Fibroblast of the aortic adventitia (primary cell): ENCODE measurements at regions not wholly inside any gene's neighbourhood (a gene's known extent, or its start where the extent isn't known, plus 50 kb on each side); places are given as distances from the start of the nearest gene placed in this dataset.
A peak's percentile ranks its signal among the peaks of the same experiment; 100 is the strongest.

Experiments used
- DNase-seq: peaks from one replicate; pipeline ENCODE4 v3.0.0-alpha.2; 2010; ENCODE audit warnings: low read depth
- H3K4me3 ChIP-seq: 2 replicates; pipeline ENCODE4 v1.5.1; 2011; ENCODE audit warnings: low read depth, mild to moderate bottlenecking, control low read depth, low read length, moderate library complexity
- TF ChIP-seq, protein P1 (sequence below): IDR thresholded peaks from 2 replicates; pipeline ENCODE4 v1.5.1; 2011; ENCODE audit warnings: mild to moderate bottlenecking, low read length, control low read depth, inconsistent platforms; ENCODE audit not compliant: insufficient read depth

DNA sequence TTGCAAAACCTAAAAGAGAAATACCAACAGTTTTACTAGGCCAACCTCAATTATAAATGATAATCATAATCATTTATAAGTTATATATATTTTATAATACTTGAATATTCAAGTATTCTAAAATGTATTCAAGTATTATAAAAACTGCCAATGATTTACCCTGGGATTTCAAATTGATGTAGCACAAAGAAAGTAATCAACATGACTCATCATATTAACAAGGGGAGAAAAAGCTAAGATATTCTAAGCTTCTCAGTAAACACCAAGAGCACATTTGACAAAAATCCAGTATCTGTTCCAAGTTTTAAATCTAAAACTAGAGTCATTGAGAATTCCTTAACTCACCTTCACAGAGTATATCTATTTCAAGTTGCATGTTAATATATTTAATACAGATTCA, 56.1 kb downstream of the CAPZA3 start:
- no peak overlapping the region for H3K4me3 ChIP-seq
- DNase-seq, result no peak
- TF ChIP-seq, protein P1, sequence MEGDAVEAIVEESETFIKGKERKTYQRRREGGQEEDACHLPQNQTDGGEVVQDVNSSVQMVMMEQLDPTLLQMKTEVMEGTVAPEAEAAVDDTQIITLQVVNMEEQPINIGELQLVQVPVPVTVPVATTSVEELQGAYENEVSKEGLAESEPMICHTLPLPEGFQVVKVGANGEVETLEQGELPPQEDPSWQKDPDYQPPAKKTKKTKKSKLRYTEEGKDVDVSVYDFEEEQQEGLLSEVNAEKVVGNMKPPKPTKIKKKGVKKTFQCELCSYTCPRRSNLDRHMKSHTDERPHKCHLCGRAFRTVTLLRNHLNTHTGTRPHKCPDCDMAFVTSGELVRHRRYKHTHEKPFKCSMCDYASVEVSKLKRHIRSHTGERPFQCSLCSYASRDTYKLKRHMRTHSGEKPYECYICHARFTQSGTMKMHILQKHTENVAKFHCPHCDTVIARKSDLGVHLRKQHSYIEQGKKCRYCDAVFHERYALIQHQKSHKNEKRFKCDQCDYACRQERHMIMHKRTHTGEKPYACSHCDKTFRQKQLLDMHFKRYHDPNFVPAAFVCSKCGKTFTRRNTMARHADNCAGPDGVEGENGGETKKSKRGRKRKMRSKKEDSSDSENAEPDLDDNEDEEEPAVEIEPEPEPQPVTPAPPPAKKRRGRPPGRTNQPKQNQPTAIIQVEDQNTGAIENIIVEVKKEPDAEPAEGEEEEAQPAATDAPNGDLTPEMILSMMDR, result no peak

DNA sequence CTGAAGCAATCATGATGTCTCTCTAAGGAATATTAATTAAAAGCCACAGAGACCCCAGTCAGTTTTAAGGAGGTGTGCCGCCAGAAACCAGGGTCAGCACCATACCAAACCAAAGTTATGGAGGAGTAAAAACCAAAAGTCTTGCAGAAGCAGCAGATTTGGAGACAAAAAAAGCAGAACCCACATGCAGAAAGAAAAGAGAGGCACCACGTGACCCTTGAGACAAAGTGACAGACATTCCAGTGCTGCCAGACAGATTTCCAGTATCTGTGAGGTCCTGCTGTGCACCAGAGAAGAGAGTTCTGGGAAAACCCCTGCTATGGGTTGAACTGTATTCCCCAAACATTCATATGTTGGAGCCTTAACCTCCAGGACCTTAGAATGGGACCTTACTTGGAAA, 59.7 kb downstream of the CAPZA3 start:
- DNase-seq, result no peak
- H3K4me3 ChIP-seq, result no peak overlapping the region
- TF ChIP-seq, protein P1, result no peak

DNA sequence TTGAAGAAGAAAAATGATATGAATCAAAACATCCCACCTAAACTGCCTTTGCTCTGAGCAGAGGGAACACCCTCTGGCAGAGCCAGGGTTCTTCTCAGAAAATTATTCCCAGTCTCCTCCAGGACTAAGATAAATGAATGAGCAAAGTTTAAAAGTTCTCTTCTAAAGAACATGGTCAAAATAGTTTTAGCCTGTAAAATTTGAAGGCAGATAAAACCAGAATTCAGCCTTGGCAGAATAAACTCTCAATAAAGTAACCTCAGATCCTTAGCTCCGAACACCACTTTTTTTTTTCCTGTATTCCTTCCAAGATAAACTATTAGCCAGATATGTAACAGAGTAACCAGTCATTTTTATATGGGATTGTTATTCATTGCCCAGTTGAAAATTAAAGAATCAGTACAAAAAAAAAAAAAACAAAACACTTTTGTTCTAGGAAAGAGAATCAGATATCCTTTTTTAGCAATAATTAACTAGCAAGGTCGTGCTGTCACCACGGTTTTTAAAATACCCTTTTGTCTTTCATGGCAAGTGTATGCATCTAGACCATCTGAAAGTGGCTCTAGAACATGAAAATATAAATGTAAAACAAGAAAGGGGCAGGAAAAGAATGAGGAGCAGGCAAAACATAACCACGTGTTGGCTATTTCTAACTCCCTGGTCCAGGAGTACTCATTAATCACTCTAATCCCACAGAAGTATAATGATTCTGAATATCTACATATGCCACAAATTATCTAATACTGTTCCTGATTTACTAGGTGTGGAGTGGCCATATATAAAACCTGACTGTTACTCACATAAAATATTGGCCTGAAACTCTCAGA, 60.8 kb downstream of the CAPZA3 start:
- H3K4me3 ChIP-seq, result no peak overlapping the region
- TF ChIP-seq, protein P1, result no peak
- DNase-seq, result peak; percentile 86

DNA sequence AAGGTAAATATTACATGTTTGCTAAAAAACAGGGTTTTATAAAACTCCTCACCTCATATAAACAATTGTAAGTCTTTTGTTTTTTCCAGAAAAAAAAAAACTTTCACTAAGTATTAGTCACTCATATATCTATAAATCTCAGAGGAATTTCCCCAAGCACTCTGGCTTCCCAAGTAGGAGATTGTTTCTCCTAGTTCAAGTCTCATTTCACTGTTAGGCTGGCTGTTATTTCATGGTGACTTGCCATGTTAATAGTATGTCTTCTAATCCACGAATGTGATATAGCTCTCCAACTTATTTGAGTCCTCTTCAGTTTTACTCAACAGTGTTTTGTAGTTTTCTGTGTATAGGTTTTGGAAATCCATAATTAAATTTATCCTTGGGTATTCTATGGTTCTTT, 61.6 kb downstream of the CAPZA3 start:
- DNase-seq, result peak; percentile 67
- no peak overlapping the region for H3K4me3 ChIP-seq
- TF ChIP-seq, protein P1, result no peak

DNA sequence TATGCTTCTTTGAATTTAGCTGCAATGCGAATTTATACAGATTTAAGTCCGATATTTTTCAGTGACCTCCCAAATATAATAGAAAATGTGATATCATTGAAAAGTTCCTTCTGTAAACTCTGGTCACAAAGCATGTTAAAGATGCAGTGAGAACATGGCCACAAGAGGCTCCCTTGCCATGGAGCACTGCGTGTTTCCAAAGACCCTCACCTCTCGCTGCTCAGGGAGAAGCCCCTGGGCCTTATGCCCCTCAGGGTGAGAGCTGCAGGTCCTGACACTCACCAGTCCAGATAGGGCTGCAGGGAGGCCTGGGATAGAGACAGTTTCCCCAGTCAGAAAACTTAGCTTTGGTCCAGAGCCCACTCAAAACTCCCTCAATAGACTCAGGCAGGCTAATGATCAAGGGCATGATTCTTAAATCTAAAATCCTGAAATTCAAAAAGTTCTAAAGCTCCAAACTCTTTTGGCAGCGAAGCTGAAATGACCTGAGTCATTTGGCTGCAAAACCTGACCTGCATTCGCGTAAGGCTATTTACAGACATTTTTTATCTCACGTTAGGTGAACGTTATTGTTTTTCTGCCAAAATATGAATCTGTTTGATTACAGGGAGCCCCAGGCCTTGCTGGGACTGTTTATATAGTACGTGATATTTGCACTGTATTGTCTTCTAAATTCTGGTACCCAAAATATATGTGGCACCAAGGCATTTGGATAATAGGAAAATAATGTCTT, 67.8 kb downstream of the CAPZA3 start:
- no peak for DNase-seq
- TF ChIP-seq, protein P1, result peak; percentile 17
- H3K4me3 ChIP-seq, result no peak overlapping the region

DNA sequence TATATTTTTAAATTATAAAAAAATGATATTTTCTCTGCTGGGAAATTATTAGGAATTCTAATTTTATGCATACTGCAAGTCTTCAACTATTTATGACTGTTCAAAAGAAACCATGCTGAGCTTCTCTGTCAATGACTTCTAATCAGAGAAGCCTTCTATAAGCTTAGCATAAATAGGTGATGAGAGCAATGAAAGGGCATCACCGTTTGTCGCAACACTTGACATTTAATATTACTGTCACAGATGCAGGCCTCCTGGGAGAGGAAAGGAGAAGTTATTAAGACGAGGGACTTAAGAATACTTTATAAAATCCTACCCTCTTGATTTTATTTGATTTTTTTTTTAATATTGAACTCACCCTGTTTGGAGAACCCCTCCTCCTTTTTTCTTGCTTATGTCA, 69.8 kb downstream of the CAPZA3 start:
- H3K4me3 ChIP-seq, result no peak overlapping the region
- DNase-seq, result no peak
- TF ChIP-seq, protein P1, result no peak
